Stimulated activated CD8-positive, alpha-beta memory T cell treated with anti-CD3 and anti-CD28 coated beads, Interleukin-4, amount 100 ng/mL, for 48 hours (primary cell): ENCODE measurements at regions not wholly inside any gene's neighbourhood (a gene's known extent, or its start where the extent isn't known, plus 50 kb on each side); places are given as distances from the start of the nearest gene placed in this dataset.
"Not testable (repeated sequence)": the region's sequence is repeated elsewhere in the genome, so short reads cannot be mapped to it uniquely, and the experiment has no call there.

Experiments
- DNase-seq: peaks from one replicate; pipeline ENCODE4 v3.0.0-alpha.2; 2020

DNA sequence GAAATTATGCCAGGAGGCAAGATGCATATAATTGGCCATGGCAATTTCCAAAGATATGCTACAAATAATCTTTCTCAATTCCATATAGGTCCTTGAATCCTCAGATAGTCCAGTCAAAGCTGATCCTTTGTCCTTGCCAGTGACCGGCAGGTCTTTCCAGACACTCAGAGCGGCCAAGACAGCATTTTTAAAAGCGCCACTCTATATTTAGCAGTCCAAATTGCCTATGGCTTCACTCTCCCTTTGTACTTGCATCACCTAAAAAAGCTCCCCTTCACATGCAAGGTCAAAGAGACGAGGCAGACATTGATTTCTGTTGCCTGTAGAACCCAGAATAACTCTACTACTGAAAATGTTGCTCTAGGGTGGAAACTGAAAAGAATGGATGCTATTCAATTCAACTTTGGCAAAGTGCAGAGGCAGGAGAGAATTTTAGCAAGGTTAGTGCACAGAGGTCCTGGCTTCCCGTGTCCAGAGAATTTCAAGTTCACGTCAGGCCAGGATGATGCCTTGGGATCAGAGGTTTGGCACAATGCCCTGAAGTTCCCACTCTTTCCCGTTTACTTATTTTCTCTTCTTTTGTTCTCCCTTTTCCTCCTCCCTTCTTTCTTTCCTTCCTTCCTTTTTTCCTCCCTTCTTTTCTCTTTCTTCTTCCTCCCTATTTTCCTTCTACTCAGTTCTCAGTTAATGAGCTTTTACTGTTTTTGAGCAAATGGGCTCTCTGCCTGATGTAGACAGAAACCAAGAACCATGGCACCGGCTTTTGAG is 108.5 kb downstream of the KCNK1 start:
- DNase-seq: no peak

DNA sequence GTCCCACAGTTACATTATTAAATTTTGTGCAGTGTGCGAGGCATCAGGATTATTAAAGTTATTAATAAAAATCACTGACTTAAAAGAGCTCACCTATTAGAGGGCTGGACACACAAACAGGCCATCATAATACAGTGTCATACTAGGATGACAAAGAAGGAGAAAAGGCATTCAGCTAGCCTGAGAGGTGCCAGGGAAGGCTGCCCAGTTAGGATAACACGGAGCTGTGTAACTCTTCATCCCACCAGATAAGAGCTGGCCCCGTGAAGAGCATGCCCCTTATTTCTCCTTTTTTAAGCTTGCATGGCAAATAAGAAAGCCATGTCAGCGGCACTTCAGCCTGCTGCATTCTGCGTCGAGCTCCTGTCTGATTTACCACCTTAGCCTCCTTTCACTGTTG is 109.5 kb downstream of the KCNK1 start:
- DNase-seq: no peak

DNA sequence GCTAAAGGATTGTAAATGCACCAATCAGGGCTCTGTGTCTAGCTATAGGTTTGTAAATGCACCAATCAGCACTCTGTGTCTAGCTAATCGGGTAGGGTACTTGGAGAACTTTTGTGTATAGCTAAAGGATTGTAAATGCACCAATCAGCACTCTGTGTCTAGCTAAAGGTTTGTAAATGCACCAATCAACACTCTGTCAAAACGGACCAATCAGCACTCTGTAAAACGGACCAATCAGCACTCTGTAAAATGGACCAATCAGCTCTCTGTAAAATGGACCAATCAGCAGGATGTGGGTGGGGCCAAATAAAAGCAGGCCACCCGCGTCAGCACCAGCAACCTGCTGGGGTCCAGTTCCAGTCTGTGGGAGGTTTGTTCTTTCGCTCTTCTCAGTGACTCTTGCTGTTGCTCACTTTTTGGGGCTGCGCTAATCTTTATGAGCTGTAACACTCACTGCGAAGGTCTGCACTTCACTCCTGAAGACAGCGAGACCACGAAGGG is 110.3 kb downstream of the KCNK1 start:
- DNase-seq: not testable (repeated sequence)

DNA sequence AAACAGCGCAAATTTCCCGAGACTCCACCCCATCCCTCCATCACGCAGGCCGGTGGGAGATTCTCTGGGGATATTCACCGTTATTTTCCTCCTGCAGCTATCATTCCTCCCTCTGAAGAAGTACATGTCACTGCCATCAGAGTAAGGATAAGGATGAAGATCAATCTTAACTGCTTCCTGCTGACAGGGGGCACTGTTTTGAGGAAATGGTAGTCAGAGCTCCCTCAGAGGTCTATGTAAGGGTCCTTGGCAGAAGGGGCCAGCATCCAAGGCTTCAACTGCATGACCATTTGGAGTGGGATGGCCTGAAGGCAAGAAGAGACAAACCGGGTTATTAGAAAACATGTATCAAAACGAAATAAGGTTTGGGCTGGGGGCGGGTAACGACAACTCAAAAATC is 111.5 kb downstream of the KCNK1 start:
- no peak for DNase-seq

DNA sequence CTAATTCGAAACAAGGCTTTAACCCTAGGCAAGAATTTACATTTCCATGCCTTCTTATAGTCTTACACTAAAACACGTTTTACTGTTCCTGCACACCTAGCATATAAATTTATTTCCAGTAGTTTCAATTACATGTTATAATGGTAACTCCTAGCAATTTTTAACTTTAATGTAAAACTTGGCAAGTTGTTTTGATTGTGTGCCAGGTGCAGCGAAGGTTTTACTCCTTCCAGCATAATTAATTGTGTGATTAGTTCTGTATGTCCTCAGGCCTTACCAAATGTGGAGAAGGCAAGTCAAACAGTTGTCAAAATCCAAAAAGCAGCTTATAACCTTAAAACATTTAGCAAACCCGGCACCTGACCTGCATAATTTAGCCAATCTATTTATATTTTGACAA is 114.8 kb downstream of the KCNK1 start:
- no peak for DNase-seq

DNA sequence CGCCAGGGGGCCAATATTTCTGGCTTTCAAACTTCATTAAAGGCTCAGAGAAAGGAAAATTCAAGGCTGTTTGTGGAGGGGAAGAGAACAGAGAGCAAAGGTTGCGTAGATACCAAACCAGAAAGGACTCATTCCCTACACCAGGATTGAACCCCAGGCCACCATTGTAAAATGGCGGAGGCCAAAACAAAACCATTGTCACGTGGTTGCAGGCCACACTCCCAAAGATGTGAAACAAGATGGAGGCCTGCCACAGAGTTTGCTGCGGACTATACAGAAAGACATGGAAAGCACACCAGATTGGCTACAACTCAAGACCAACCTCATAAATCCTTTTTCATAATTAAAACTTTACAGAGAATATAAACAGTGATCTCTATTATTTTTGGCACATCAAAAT is 116.5 kb downstream of the KCNK1 start:
- no peak for DNase-seq

DNA sequence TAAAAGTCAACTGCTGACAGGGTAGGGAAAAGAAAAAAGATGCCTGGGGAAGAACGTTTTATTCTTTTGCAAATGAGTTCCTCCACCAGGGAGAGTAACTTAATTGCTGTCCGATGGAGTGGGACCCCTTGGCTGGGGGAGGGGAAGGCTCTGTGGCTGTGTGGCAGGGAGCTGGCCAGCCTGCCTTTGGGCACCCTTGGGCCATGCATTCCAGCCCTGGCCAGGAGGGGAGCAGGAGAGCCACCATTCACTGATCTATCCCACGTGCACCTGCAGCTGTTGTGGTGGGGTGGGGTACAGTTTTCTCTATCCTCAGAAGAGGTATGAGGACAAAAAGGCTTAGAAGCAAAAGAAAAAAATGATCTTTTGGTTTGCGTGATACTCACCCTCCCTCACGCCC is 116.9 kb downstream of the KCNK1 start:
- DNase-seq: no peak

DNA sequence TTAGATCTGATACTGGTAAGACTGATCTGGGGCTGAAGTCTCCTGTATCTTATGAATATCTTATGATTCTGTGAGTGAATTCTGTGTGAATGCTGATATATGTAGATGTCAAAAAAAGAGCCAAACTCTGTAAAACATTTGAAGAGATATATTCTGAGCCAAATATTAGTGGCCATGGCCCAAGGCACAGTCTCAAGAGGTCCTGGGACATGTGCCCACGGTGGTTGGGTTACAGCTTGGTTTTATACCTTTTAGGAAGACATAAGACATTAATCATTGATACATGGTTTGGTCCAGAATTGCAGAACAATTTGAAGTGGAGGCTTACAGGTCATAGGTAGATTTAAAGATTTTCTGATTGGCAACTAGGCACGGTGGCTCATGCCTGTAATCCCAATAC is 118.3 kb downstream of the KCNK1 start:
- no peak for DNase-seq

DNA sequence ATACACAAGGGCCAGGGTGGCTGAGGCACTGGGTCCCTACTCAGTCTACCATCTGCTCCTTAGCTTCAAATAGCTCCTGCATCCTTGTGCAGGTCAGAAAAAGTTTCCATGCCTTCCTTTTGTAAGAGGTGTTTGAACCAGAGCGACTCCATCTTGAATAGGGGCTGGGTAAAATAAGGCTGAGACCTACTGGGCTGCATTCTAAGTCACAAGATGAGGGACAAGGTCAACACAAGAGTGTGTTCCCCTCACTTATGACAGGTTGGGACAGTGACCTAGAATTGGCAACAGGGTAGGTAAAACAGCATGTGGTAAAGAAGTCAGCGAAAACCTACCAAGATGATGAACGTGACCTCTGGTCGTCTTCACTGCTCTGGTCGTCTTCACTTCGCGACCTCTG is 120.5 kb downstream of the KCNK1 start:
- DNase-seq: no peak

DNA sequence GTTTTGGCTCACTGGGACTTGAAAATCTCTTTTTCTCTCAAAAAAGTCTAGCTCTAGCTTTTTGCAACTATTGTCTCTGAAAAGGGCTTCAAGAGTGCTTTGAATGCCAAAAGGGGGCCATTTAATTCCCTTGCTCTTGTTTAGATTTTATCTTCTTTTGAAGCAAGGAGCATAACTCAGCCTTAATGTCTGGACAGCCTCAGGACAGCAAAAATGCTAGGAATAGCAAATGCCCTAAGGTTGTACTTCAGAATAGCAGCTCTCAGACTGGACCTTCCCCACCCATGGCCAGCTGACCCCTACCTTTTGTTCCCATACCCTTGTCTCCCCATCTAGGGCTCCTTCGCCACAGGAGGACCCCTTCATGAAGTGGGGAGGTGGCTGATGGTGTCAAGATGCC is 121.4 kb downstream of the KCNK1 start:
- no peak for DNase-seq

DNA sequence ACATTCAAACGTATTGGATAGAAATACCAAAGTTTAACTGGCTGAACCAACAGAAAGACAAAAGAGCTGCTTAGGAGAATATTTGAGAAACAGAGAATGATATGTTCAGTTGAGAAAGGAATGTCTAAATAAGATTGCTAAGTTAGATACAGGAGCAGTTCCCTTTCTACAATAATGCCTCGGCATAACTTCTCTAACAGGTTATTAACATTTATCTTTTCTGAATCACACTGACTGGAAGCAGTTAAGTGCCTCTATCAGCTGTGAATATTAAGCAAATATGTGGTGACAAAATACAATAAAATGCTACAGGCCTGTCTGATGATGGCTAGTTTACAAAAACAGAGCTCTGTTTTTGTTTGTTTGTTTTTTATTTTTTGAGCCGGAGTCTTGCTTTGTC is 121.9 kb downstream of the KCNK1 start:
- no peak for DNase-seq

DNA sequence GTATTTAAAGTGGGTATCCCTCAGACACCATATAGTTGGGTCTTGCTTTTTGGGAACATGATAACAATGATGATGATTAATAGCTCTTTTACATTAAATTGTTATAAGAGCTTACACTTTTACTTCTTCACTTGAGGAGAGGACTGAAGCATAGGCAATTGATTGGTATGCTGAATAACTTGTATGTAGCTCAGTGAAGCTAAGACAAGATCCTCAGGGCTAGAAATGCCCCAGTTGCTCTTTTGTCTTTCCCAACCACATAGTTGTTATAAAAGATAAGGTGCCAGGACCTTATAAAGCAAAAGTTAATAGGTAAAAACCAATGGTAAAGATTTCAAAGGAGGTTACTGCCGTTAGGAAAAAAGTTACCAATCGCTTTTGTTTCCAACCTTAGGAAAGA is 123.4 kb downstream of the KCNK1 start:
- no peak for DNase-seq

DNA sequence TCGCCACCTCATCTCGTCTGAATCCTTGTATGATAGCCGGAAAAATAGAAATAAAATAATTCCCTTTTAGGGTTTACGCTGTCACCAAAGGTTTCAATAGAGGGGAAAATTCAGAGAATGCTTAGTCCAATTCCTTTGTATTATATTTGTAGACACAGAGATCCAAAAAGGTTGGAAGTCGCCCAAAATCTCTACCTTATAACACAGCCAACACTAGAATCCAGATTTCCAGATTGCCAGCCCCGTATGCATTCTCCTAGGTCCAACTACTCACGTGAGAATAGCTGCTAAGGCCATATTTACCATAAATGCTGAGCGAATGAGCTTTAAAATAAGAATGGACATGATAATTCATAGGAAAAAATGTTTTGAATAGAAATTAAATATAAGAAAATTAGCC is 124.5 kb downstream of the KCNK1 start:
- DNase-seq: no peak

DNA sequence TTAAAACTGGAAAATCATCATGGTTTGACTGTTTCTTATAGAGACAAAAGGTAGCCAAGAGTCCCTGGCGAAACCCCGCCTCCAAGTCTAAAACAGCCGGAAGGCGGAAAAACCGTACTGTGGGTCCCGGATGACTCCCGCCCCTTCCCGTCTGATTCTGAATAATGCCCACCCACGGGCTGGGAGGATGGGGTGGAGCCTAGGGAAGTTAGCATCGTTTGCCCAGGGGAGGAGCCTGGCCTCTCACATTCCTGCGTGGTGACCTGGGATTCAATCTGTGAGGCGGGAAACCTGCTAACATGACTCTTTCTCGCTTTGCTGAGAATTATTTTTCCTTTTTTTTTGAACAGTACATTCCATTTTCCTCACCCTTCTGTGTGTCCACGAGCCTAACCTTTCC is 124.9 kb downstream of the KCNK1 start:
- DNase-seq: no peak

DNA sequence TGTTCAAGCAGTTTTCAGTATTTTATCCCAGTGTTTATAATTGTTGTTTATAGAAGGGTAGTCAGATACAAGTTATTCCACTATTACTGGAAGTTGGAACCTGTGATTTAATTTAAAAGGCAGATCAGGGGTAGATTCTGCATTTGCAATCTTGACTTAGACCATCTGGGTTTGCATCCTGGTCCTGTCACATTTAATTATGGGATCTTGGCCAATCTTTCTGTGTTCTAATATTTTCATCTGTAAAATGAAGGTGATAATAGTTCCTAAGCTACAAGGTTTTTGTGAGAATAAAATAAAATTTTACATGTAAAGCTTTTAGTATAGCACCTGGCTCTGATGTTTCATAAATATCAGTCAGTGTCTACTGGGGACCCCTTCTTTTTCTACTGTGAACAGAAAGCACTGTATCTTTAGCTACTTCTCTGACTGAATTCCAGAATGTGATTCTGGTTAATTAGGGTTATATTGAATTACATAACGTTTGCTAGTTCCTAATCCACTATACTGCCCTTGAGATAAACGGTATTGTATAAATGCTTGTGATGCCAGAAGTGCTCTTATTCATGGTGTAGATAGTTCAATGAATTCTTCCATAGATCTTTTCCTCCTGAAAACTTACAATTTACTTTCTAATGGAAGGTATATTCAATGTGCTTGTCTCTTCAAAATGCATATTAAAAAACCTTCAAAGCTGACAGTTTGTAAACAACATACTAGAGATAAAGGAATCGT is 131.0 kb downstream of the KCNK1 start:
- no peak for DNase-seq

DNA sequence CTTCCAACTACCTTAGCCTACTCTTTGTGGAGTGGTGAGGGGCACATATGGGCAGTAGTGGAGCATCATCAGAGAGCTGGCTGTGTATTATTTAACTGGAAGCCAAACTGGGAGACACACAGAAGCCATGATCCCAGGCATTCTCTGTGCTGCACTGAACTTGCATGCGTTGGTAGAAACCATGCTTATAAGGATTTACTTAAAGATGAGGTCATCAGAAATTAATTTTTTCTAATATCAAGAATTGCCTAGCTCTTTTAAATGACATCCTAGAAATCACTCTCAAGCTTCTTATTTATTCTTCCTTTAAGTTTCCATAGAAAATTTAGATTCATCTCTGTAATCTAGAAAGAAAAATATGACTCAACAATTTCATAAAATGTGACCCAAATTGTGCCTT is 136.2 kb downstream of the KCNK1 start:
- DNase-seq: no peak

DNA sequence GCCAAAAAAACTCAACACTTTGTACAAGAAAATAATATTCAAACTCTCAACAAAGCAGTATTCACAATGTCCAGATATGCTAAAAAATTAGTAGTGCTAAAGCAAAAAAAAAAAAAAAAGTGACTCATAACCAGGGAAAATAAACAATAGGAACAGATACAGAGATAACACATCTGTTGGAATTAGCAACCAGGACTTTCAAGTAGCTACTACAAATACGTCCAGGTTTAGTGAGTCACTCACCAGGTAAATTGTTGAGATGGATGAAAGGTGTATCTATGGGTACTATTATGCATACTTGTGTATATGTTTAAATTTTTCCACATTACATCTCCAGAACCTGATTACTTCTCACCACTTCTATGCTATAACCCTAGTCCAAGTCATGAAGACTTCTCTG is 144.8 kb upstream of the SLC35F3 start:
- DNase-seq: no peak

DNA sequence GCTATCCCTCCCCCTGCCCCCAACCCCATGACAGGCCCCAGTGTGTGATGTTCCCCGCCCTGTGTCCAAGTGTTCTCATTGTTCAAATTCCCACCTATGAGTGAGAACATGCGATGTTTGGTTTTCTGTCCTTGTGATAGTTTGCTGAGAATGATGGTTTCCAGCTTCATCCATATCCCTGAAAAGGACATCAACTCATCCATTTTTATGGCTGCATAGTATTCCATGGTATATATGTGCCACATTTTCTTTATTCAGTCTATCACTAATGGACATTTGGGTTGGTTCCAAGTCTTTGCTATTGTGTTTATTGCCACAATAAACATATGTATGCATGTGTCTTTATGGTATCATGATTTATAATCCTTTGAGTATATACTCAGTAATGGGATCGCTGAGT is 140.2 kb upstream of the SLC35F3 start:
- DNase-seq: not testable (repeated sequence)

DNA sequence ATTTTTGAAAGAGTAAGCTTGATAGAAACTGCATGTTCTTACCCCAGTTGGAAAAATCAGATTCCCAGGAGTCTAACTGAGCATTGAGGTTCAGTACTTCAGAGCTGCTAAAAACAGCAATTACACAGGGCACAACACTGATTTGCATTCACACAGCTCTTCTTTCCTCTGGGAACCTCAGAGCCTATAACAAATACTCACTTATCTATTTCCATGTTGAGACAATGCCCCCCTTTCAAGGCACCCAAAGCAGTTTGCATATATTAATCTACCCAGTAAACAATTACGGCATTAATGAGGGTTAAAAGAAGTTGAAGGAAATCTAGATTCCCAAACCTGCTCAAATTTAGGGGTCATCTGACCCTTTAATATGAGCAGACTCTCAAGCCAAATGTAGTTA is 126.9 kb upstream of the SLC35F3 start:
- no peak for DNase-seq

DNA sequence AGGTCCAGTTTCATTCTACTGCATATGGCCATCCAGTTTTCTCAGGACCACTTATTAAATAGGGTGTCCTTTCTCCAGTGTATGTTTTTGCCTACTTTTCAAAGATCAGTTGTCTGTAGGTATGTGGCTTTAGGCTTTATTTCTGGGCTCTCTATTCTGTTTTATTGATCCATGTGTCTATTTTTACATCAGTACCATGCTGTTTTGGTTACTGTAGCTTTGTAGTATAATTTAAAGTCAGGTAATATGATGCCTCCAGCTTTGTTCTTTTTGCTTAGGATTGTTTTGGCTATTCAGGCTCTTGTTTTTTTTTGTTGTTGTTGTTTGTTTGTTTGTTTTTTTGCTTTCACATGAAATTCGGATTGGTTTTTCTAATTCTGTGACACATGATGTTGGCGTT is 124.4 kb upstream of the SLC35F3 start:
- DNase-seq: no peak

DNA sequence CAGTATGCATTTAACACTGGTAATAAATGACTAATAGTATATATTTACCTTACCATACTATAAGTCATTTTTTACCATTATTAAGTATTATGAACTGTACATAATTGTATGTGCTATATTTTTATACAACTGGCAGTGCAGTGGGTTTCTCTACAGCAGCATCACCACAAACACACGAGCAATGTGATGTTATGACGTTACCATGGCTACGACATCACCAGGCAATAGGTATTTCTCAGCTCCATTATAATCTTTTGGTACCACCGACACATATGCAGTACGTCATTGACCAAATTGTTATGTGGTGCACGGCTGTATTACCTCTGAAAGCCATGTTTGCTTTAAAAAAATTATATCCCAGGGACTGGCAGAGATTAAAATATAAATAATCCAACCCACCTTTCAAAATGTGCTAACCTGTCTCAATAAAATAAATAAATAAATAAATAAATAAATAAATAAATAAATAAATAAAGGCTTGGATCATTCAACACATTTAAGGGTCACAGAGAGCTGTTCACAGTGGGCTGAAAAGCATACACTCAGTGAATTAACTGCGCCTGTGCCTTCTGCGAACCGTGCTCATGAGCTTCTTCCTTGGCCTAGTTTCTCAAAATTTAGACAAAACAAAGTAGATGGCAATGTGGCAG is 121.4 kb upstream of the SLC35F3 start:
- DNase-seq: no peak

DNA sequence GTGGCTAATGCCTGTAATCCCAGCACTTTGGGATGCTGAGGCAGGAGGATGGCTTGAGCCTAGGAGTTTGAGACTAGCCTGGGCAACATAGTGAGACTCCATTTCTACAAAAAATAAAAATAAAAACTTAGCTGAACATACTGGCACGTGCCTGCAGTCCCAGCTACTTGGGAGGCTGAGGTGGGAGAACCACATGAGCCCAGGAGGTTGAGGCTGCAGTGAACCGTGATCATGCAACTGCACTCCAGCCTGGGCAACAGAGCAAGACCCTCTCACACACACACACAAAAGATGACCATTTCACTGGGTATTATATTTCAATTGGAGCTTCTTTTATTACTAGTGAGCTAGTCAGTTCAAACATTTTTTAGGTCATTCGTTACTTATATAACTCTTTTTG is 116.9 kb upstream of the SLC35F3 start:
- no peak for DNase-seq

DNA sequence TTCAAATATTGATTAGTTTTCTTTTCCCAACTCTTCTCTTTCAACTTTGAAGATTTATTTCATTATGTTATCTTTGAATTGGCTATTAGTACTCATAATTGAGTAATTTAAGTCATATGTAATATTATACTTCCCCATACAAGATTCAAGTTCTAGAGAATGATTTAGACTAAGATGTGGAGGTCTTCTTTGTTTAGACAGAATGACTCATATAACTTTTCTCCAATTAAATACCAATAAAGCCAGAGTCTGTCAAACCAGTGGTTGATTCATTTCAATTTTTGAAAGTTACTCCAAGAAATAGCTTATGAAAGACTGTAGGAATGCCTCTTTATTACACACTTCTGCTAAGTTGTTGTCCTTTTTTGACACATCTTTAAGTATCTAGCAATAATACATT is 115.8 kb upstream of the SLC35F3 start:
- no peak for DNase-seq

DNA sequence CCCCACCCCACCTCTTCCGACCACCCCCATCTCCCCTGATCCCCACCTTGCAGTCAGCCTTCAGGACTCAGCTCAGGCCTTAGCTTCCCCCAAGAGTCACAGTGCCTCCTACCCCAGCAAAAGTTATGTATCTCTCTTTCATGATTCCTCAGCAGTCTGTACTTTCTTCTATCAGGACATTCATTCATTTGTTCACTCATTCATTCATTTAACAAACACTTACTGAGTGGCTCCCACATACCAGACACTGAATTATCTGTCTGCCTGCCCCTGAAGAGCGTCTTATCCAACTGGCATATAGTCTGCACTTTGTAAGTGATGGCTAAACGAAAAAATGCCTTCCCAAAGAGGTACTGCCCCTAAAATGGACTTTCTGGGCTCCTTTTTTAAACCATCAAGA is 114.4 kb upstream of the SLC35F3 start:
- no peak for DNase-seq
